Activated CD8-positive, alpha-beta memory T cell treated with anti-CD3 and anti-CD28 coated beads, Interleukin-2, amount 10 ng/mL, durations not matched to agents 7 days and 5 days (primary cell): ENCODE measurements at regions not wholly inside any gene's neighbourhood (a gene's known extent, or its start where the extent isn't known, plus 50 kb on each side); places are given as distances from the start of the nearest gene placed in this dataset.

Source experiments
- ATAC-seq: fragments of 150-1000 bp; cut with Tn5 transposase; one replicate; pipeline ENCODE4 v1.10.0; 2021; ENCODE audit warnings: moderate library complexity
- CTCF ChIA-PET: fragments of 350-600 bp; sonication (Branson Sonifier 250); formaldehyde crosslinking; loops from one replicate; lab custom pipeline; 2021; ENCODE audit warnings: antibody characterized with exemption; lab: Charles Lee
- DNase-seq: peaks from one replicate; pipeline ENCODE4 v3.0.0-alpha.2; 2020
- H3K27ac Mint-ChIP-seq: one replicate; pipeline ENCODE4 v1.8.0; 2021; ENCODE audit warnings: mild to moderate bottlenecking, mixed read lengths
- H3K27me3 Mint-ChIP-seq: one replicate; pipeline ENCODE4 v1.8.0; 2021; ENCODE audit warnings: mixed read lengths
- H3K36me3 Mint-ChIP-seq: one replicate; pipeline ENCODE4 v1.8.0; 2021; ENCODE audit warnings: mild to moderate bottlenecking, mixed read lengths
- H3K4me1 Mint-ChIP-seq: one replicate; pipeline ENCODE4 v1.8.0; 2021; ENCODE audit warnings: mixed read lengths
- H3K4me3 Mint-ChIP-seq: one replicate; pipeline ENCODE4 v1.8.0; 2021; ENCODE audit warnings: mild to moderate bottlenecking, moderate library complexity, mixed read lengths
- H3K9me3 Mint-ChIP-seq: one replicate; pipeline ENCODE4 v1.8.0; 2022; ENCODE audit warnings: low read depth, mixed read lengths

- Mint-ChIP-seq H3K27ac (no peak overlapping the region), H3K36me3 (peaks cover 5% of the 10 kb centered on the region), H3K4me1 (peaks cover 24% of the 10 kb centered on the region), H3K4me3 (no peak overlapping the region), H3K27me3 (no peaks in the 10 kb centered on the region), H3K9me3 (no peaks in the 10 kb centered on the region)
- ATAC-seq (no peak), DNase-seq (no peak)
- CTCF ChIA-PET, result no interaction called here
Measured at GRCh38 chr3:27661797-27662196, 60.3 kb downstream of the EOMES start.

GRCh38 chr3:27659279-27660021, 62.7 kb downstream of the EOMES start:
- Mint-ChIP-seq H3K4me1 (peaks cover 11% of the 10 kb centered on the region), H3K27me3 (no peaks in the 10 kb centered on the region), H3K36me3 (peaks cover 5% of the 10 kb centered on the region), H3K9me3 (no peaks in the 10 kb centered on the region), H3K4me3 (no peak overlapping the region), H3K27ac (no peak overlapping the region)
- DNase-seq, result peak; percentile 54
- CTCF ChIA-PET, result interaction anchor here (0.7 to 2.6 kb wide), 7 partner anchors 9 to 176 kb away, joined by 3 to 8 read pairs (median 3); partner anchors contain the start of gene SLC4A7
- peak; percentile 64 for ATAC-seq

DNA sequence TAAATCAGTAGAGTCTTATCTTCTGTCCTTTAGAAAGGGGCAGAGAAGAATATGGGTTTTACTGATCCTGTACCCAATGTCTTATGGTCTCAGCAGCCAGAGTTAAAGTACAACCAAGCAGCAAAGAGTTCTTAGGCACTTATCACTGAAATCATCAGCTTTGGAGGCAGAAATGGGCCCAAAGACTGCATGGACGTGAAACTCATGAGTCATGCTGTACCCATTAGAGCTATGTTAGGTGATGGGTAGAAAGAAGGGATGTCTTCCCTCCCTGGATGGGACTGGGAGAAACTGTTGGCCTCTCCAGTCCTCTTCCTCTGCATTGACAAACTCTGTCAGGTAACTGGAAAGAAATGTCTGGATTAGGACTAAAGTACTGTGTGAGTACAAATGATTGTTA, 63.4 kb downstream of the EOMES start:
- no peak for ATAC-seq
- Mint-ChIP-seq H3K36me3 (peaks cover 5% of the 10 kb centered on the region), H3K4me1 (peaks cover 11% of the 10 kb centered on the region), H3K27ac (no peak overlapping the region), H3K27me3 (no peaks in the 10 kb centered on the region), H3K4me3 (no peak overlapping the region), H3K9me3 (no peaks in the 10 kb centered on the region)
- DNase-seq, result no peak
- CTCF ChIA-PET, result interaction anchor here (0.7 to 2.6 kb wide), 6 partner anchors 10 to 401 kb away, joined by 3 to 8 read pairs (median 3); no protein-coding TSS in a partner anchor

GRCh38 chr3:27657871-27658270, 64.3 kb downstream of the EOMES start:
- no peak overlapping the region for H3K27ac Mint-ChIP-seq

GRCh38 chr3:27657404-27657803, 64.7 kb downstream of the EOMES start:
- ATAC-seq, result no peak
- Mint-ChIP-seq H3K27me3 (no peaks in the 10 kb centered on the region), H3K36me3 (peaks cover 3% of the 10 kb centered on the region), H3K4me3 (no peak overlapping the region), H3K27ac (no peak overlapping the region), H3K4me1 (peaks cover 11% of the 10 kb centered on the region), H3K9me3 (no peaks in the 10 kb centered on the region)
- no peak for DNase-seq
- CTCF ChIA-PET, result interaction anchor here (0.9 to 2.6 kb wide), 3 partner anchors 11 to 174 kb away, joined by 3 to 8 read pairs (median 3); no protein-coding TSS in a partner anchor

More at GRCh38 chr3:27657871-27658270, 64.3 kb downstream of the EOMES start:
- peaks cover 11% of the 10 kb centered on the region for H3K4me1 Mint-ChIP-seq
- no peak for DNase-seq
- no peak overlapping the region for H3K4me3 Mint-ChIP-seq
- H3K9me3 Mint-ChIP-seq, result no peaks in the 10 kb centered on the region
- CTCF ChIA-PET, result interaction anchor here (1.0 to 2.6 kb wide), 5 partner anchors 11 to 400 kb away, joined by 3 to 8 read pairs (median 3); no protein-coding TSS in a partner anchor
- peaks cover 5% of the 10 kb centered on the region for H3K36me3 Mint-ChIP-seq
- no peak for ATAC-seq
- H3K27me3 Mint-ChIP-seq, result no peaks in the 10 kb centered on the region

DNA sequence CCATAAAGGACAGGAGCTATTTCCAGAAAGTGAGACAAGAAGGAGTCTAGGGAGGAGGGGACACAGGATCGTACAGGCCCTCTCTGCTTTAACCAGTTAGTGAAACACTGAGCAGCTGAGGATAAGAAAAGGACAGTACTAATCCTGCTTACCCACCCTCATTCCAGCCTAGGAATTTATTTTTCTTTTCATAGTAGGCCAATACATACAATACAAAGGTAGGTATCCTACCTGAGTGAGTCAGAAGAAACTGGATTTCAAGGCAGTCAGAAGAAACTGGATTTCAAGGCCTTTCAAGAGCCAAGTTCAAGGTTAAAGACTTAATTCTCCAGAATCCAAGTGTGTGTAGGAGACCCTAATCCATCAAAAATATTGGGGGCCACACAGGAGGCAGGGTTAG, 65.3 kb downstream of the EOMES start:
- Mint-ChIP-seq H3K4me3 (no peak overlapping the region), H3K27me3 (no peaks in the 10 kb centered on the region), H3K27ac (no peak overlapping the region), H3K9me3 (no peaks in the 10 kb centered on the region), H3K36me3 (peaks cover 2% of the 10 kb centered on the region), H3K4me1 (peaks cover 9% of the 10 kb centered on the region)
- no peak for DNase-seq
- ATAC-seq, result no peak
- CTCF ChIA-PET, result interaction anchor here (0.6 to 1.3 kb wide), 4 partner anchors 94 to 223 kb away, joined by 3 to 4 read pairs (median 3); no protein-coding TSS in a partner anchor

- CTCF ChIA-PET, result no interaction called here
- H3K9me3 Mint-ChIP-seq, result no peaks in the 10 kb centered on the region
- ATAC-seq (no peak), DNase-seq (no peak)
- H3K36me3 Mint-ChIP-seq, result no peaks in the 10 kb centered on the region
- no peak overlapping the region for H3K4me3 Mint-ChIP-seq
- no peaks in the 10 kb centered on the region for H3K27me3 Mint-ChIP-seq
- peaks cover 6% of the 10 kb centered on the region for H3K4me1 Mint-ChIP-seq
- no peak overlapping the region for H3K27ac Mint-ChIP-seq
Measured at GRCh38 chr3:27655547-27655946, 66.6 kb downstream of the EOMES start.

DNA sequence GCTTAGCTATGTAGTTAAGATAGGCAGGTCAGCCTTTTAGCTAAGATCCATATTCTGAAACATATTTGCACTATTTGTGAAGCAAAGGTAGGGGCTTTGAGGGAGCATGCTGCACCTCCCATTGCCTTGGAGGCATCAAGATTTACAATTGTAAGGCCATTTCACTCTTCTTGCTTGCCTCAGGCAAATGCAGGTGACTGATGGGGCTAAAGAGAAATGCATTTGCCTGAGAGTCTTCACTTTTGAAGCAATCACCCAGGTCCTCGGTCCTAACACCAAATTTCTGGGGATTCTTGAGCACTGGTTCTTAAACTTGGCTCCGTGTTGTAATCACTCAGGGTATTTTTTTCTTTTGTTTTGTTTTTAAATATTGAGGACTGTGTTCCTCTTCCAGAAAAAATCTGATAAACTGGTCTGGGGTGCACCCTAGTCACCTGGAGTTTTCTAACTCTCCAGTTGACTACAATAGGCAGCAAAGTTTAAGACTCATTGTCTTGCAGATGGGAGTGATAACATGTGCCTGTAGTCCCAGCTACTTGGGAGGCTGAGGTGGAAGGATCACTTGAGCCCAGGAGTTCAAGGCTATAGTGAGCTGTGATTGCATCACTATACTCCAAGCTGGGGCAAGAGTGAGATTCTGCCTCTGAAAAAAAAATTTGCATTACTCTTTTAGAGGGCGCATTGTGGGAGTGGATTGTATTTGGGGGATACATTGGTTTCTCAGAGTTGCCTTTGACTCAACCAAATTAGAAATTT, 68.1 kb downstream of the EOMES start:
- DNase-seq, result no peak
- H3K36me3 Mint-ChIP-seq, result no peaks in the 10 kb centered on the region
- H3K4me3 Mint-ChIP-seq, result no peak overlapping the region
- no peak for ATAC-seq
- no peaks in the 10 kb centered on the region for H3K27me3 Mint-ChIP-seq
- no peaks in the 10 kb centered on the region for H3K9me3 Mint-ChIP-seq
- H3K4me1 Mint-ChIP-seq, result peaks cover 3% of the 10 kb centered on the region
- CTCF ChIA-PET, result interaction anchor here (1.2 kb wide), 1 partner anchor 28 kb away, joined by 3 read pairs; no protein-coding TSS in a partner anchor
- no peak overlapping the region for H3K27ac Mint-ChIP-seq

DNA sequence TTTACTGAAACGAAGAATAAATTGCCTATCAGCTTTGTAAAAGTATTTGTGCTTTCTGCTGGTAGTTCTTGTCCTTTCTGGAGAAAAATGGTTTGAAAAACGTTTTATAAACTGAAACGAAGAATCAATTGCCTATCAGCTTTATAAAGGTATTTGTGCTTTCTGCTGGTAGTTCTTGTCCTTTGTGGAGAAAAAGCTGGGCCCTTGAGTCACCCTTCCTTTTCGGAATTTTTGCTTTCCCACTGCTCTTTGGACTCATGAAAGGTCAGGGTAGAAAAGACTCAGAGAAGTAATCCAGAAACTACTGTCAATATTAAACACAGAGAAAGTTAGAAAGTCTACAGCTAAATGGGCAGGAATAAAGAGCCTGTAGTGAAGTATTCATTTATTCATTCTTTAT, 72.8 kb downstream of the EOMES start:
- no peak for ATAC-seq

GRCh38 chr3:27646896-27647295, 75.2 kb downstream of the EOMES start:
- Mint-ChIP-seq H3K4me3 (no peak overlapping the region), H3K9me3 (no peaks in the 10 kb centered on the region), H3K36me3 (no peaks in the 10 kb centered on the region), H3K4me1 (no peaks in the 10 kb centered on the region), H3K27me3 (no peaks in the 10 kb centered on the region), H3K27ac (no peak overlapping the region)
- DNase-seq, result no peak
- CTCF ChIA-PET, result interaction anchor here (1.2 to 1.6 kb wide), 2 partner anchors 34 to 289 kb away, joined by 4 read pairs; no protein-coding TSS in a partner anchor
- no peak for ATAC-seq

More for the DNA sequence above, 72.8 kb downstream of the EOMES start:
- no peak overlapping the region for H3K4me3 Mint-ChIP-seq
- CTCF ChIA-PET, result no interaction called here
- H3K27me3 Mint-ChIP-seq, result no peaks in the 10 kb centered on the region
- DNase-seq, result no peak
- no peak overlapping the region for H3K27ac Mint-ChIP-seq
- H3K36me3 Mint-ChIP-seq, result no peaks in the 10 kb centered on the region
- no peaks in the 10 kb centered on the region for H3K9me3 Mint-ChIP-seq
- H3K4me1 Mint-ChIP-seq, result no peaks in the 10 kb centered on the region

- DNase-seq (no peak), ATAC-seq (no peak)
- H3K4me3 Mint-ChIP-seq, result no peak overlapping the region
- H3K27ac Mint-ChIP-seq, result no peak overlapping the region
- no peaks in the 10 kb centered on the region for H3K27me3 Mint-ChIP-seq
- no peaks in the 10 kb centered on the region for H3K36me3 Mint-ChIP-seq
- peaks cover 3% of the 10 kb centered on the region for H3K4me1 Mint-ChIP-seq
- no peaks in the 10 kb centered on the region for H3K9me3 Mint-ChIP-seq
- CTCF ChIA-PET, result interaction anchor here (0.6 kb wide), 1 partner anchor 336 kb away, joined by 4 read pairs; no protein-coding TSS in a partner anchor
Measured at GRCh38 chr3:27644941-27645340, 77.2 kb downstream of the EOMES start.

DNA sequence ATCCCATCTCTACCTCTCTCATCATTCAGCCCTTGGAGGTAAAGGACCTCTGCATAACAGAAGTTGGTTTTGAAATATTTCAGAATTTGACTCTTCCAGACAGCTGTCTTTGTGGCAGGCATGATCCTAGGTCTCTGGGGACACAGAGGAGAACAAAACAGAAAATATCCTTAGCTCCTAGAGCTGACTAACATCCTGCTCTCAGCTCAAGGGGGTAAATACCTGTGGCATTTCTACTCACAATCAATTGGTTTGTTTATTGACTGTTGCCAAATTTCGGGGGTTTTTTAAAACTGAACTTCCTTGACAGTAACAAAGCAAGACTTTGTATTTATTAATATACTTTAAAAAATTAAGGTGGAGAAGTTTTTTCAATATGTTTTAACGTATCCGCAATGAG, 78.8 kb downstream of the EOMES start:
- no peak for DNase-seq
- Mint-ChIP-seq H3K4me3 (no peak overlapping the region), H3K4me1 (peaks cover 13% of the 10 kb centered on the region), H3K9me3 (no peaks in the 10 kb centered on the region), H3K27ac (no peak overlapping the region), H3K27me3 (no peaks in the 10 kb centered on the region), H3K36me3 (peaks cover 5% of the 10 kb centered on the region)
- ATAC-seq, result no peak
- CTCF ChIA-PET, result no interaction called here

GRCh38 chr3:27642796-27643195, 79.3 kb downstream of the EOMES start:
- Mint-ChIP-seq H3K4me1 (peaks cover 13% of the 10 kb centered on the region), H3K36me3 (peaks cover 5% of the 10 kb centered on the region), H3K9me3 (no peaks in the 10 kb centered on the region), H3K27ac (no peak overlapping the region), H3K27me3 (no peaks in the 10 kb centered on the region), H3K4me3 (no peak overlapping the region)
- ATAC-seq (no peak), DNase-seq (no peak)
- CTCF ChIA-PET, result no interaction called here
